Chondrocyte (in vitro differentiated cells): ENCODE measurements at regions not wholly inside any gene's neighbourhood (a gene's known extent, or its start where the extent isn't known, plus 50 kb on each side); places are given as distances from the start of the nearest gene placed in this dataset.

Experiments used
- DNase-seq: peaks from one replicate; pipeline ENCODE4 v3.0.0; 2021; ENCODE audit warnings: mixed read lengths, low spot score
- H3K27ac Mint-ChIP-seq: one replicate; pipeline ENCODE4 v1.8.0; 2021; ENCODE audit warnings: mild to moderate bottlenecking, moderate library complexity, mixed read lengths; ENCODE audit not compliant: unreplicated experiment
- H3K27me3 Mint-ChIP-seq: 2 replicates; pipeline ENCODE4 v1.8.0; 2021; ENCODE audit warnings: low read depth, mixed read lengths
- H3K36me3 Mint-ChIP-seq: 2 replicates; pipeline ENCODE4 v1.8.0; 2021; ENCODE audit warnings: low read depth, mixed read lengths
- H3K4me1 Mint-ChIP-seq: 2 replicates; pipeline ENCODE4 v1.8.0; 2021; ENCODE audit warnings: low read depth, mild to moderate bottlenecking, mixed read lengths
- H3K4me3 Mint-ChIP-seq: one replicate; pipeline ENCODE4 v1.8.0; 2021; ENCODE audit warnings: mild to moderate bottlenecking, moderate library complexity, mixed read lengths; ENCODE audit not compliant: unreplicated experiment
- H3K9me3 Mint-ChIP-seq: 2 replicates; pipeline ENCODE4 v1.8.0; 2021; ENCODE audit warnings: low read depth, mixed read lengths
- TF ChIP-seq, protein P1 (sequence below): fragments of 200-600 bp; sonication (generic); IDR thresholded peaks from 2 replicates; pipeline ENCODE4 v1.5.0; 2021; ENCODE audit warnings: antibody characterized with exemption, mild to moderate bottlenecking, moderate library complexity

DNA sequence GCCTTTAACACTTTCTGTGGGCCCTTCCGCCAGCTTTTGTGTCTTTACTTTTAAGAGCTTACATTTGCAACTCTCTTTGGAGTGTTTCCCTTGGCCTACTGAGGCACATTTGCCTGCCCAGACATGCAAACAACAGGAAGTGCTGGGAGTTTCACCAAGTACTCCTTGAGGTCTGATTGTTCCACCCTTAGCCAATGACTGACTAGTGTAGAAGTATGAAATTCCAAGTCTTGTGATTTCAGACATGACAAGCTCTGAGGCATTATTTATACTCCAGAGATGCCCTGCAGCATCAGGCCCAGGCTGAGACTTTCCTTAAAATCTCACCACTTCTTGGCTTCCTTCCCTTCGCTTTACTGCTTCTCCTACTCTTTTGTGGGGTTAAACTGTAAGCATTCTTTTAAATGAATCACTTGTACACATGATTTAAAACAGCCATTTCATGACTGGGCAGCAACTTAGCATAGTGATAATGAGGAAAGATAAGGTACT lies 174.1 kb downstream of the SLC6A15 start:
- Mint-ChIP-seq H3K27me3 (no peaks in the 10 kb centered on the region), H3K4me1 (peaks cover 6% of the 10 kb centered on the region), H3K4me3 (no peak overlapping the region), H3K27ac (no peak overlapping the region), H3K36me3 (no peaks in the 10 kb centered on the region), H3K9me3 (no peaks in the 10 kb centered on the region)
- TF ChIP-seq, protein P1, sequence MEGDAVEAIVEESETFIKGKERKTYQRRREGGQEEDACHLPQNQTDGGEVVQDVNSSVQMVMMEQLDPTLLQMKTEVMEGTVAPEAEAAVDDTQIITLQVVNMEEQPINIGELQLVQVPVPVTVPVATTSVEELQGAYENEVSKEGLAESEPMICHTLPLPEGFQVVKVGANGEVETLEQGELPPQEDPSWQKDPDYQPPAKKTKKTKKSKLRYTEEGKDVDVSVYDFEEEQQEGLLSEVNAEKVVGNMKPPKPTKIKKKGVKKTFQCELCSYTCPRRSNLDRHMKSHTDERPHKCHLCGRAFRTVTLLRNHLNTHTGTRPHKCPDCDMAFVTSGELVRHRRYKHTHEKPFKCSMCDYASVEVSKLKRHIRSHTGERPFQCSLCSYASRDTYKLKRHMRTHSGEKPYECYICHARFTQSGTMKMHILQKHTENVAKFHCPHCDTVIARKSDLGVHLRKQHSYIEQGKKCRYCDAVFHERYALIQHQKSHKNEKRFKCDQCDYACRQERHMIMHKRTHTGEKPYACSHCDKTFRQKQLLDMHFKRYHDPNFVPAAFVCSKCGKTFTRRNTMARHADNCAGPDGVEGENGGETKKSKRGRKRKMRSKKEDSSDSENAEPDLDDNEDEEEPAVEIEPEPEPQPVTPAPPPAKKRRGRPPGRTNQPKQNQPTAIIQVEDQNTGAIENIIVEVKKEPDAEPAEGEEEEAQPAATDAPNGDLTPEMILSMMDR = no peak
- no peak for DNase-seq

DNA sequence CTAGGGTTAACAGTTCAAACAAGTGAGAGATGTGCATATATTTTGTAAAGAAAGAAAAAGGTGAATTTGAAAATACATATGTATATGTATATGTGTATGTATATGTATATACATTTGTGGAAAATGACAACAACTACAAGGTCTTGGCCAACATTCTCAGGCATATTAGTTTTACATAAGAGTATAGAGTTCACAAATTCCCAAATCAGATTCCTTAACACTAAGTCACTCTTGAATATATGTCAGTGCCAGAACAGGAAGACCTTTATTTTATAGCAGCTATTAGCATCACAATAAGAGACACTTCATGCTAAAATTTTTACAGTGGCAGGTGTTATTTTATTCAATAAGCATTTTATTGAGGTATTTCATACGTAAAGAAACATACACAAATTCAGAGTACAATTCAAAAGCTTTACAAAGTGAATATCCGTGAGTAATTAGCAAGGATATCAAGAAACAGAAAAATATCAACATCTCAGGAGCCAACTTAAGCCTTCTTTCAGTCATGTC lies 179.7 kb downstream of the SLC6A15 start:
- Mint-ChIP-seq H3K9me3 (no peaks in the 10 kb centered on the region), H3K27me3 (no peaks in the 10 kb centered on the region), H3K4me3 (no peak overlapping the region), H3K36me3 (no peaks in the 10 kb centered on the region), H3K4me1 (no peaks in the 10 kb centered on the region), H3K27ac (no peak overlapping the region)
- TF ChIP-seq, protein P1 = no peak
- DNase-seq = no peak

DNA sequence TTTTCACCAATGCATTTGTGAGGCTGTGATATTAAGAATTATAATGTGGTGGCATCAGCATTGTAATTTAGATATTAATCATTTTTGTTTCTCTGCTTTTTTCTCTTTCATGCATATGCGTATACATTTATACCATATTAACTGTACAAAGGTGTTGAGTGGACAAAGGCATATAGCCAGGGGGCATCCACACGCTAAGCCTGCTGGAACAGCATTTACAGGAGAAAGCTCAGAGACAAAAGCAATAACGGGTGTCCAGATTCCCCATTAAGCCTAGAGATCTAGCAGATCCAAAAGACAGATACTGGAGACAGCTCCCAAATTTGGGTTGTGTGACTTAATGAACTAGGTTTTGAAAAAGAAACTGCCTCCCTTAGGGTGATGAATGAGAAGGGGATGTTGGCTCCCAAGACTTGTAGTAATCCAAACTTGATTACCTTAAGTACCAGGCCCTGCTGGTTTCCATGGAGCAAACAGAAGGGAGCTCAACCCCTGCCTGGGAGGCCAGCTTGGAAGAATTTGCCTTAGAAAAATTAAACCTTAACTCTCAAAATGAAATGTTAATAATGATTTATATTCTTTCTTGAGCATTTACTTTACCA lies 181.9 kb downstream of the SLC6A15 start:
- TF ChIP-seq, protein P1 = no peak
- H3K36me3 Mint-ChIP-seq = no peaks in the 10 kb centered on the region
- H3K9me3 Mint-ChIP-seq = no peaks in the 10 kb centered on the region
- H3K4me1 Mint-ChIP-seq = no peaks in the 10 kb centered on the region
- no peaks in the 10 kb centered on the region for H3K27me3 Mint-ChIP-seq
- no peak for DNase-seq
- no peak overlapping the region for H3K4me3 Mint-ChIP-seq
- no peak overlapping the region for H3K27ac Mint-ChIP-seq

DNA sequence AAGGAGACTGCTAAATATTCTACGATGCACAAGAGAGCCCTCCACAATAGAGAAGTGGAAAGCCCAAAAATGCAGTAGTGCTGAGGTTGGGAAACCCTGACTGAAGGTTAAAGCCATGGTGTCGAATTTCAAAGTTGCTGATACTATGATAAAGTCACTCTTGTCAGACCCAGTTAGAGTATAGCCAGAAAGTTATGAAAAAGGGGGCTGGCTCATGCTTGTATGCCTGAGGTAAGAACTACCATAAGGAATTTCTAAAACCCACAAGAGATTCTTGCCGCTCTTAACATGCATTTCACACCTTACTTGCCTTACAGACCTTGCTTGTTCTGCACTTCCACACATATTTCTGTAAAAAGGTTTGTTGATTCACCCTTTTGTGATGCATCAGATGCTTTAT lies 184.6 kb downstream of the SLC6A15 start:
- TF ChIP-seq, protein P1 = no peak
- no peaks in the 10 kb centered on the region for H3K4me1 Mint-ChIP-seq
- H3K36me3 Mint-ChIP-seq = no peaks in the 10 kb centered on the region
- no peaks in the 10 kb centered on the region for H3K27me3 Mint-ChIP-seq
- H3K9me3 Mint-ChIP-seq = no peaks in the 10 kb centered on the region
- no peak overlapping the region for H3K27ac Mint-ChIP-seq
- no peak for DNase-seq
- H3K4me3 Mint-ChIP-seq = no peak overlapping the region

DNA sequence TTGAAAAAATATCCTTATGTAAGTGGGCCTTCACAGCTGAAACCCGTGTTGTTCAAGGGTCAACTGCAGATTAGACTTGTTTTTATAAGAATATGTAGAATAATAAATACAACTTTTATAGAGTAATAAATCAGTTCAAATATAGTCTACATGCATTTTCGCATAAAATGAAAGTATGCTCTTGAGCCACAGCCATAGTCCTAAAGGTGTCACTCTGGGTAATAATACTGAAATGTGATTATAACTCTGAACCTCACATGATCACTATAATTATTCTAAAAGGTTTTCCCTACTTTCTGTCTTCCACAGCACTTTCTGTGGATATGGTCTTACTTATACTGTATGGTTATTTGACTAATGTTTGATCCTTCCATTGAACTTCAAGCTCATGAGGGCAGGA lies 185.8 kb downstream of the SLC6A15 start:
- TF ChIP-seq, protein P1 = no peak
- Mint-ChIP-seq H3K36me3 (no peaks in the 10 kb centered on the region), H3K4me1 (no peaks in the 10 kb centered on the region), H3K27me3 (no peaks in the 10 kb centered on the region), H3K4me3 (no peak overlapping the region), H3K9me3 (no peaks in the 10 kb centered on the region), H3K27ac (no peak overlapping the region)
- DNase-seq = no peak
